ENCODE measurements at regions not wholly inside any gene's neighbourhood (a gene's known extent, or its start where the extent isn't known, plus 50 kb on each side); places are given as distances from the start of the nearest gene placed in this dataset.

DNA sequence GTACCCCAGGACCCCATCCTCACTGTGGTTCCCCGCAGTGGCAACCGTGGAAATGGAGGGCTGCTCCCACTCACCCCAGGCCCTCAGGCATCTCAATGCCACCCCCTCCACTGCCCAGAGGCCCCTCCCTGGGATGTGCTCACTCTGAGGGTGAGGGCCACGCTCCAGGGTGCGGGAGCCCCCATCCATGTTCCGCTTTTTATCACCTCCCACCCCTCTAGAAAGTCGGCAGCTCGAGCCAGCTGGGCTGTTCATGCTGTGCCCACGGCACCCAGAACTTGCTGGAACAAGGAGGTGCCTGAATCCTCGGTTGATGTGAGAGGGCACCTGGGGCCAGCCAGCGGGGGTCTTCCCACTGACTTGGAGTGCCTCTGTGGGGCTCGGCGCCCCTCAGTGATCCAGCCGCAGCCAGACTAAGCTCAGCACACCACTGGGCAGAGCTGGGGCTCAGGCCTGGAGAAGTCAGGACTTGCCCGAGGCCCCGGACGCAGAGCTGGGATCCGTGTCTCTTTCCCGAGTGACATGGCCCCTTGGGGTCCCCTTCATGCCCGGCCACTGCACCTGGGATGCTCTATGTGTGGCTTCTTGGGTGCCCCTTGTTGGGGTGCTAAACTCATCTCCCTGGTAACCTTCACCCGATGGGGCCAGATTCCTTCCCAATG is 143.1 kb upstream of the GSE1 start:
- Histone ChIP-seq H4K91ac (ENCODE audit: insufficient read length, low read depth, low read length) (no peak overlapping the region), H4K20me1 (ENCODE audit: control insufficient read depth, insufficient read depth, insufficient read length) (no peaks in the 10 kb centered on the region), H2BK5ac (ENCODE audit: insufficient read length, low read length) (no peak overlapping the region), H2BK120ac (ENCODE audit: low read depth, low read length, poor library complexity, severe bottlenecking) (no peak overlapping the region), H3K79me1 (ENCODE audit: insufficient read depth, low read depth, low read length, poor library complexity, severe bottlenecking) (no peaks in the 10 kb centered on the region), H3K27ac (ENCODE audit: insufficient read length, low read depth, low read length) (no peak overlapping the region), H3K14ac (ENCODE audit: insufficient read depth, low read length) (no peak overlapping the region; the same call in 1 of the 2 replicates), H2BK15ac (ENCODE audit: low read depth, low read length) (no peak overlapping the region), H3K4me2 (ENCODE audit: insufficient read depth, insufficient read length, low read length) (no peak overlapping the region), H3K9ac (ENCODE audit: extremely low read depth, insufficient read length, low read length) (no peak overlapping the region), H3K56ac (ENCODE audit: insufficient read length, low read depth, low read length) (no peak overlapping the region), H3K27me3 (ENCODE audit: insufficient read depth, low read length) (no peaks in the 10 kb centered on the region), H3K23me2 (ENCODE audit: insufficient read length, low read depth, low read length, poor library complexity, severe bottlenecking) (no peaks in the 10 kb centered on the region), H3K18ac (ENCODE audit: insufficient read length, low read depth, low read length) (no peak overlapping the region), H3T11ph (ENCODE audit: low read length) (no peak overlapping the region), H2AFZ (ENCODE audit: low read length) (no peak overlapping the region), H3K4ac (ENCODE audit: low read depth, low read length) (no peak overlapping the region), H3K4me1 (ENCODE audit: insufficient read depth, low read length) (no peaks in the 10 kb centered on the region; the same call in 1 of the 2 replicates), H3K23ac (ENCODE audit: insufficient read length, low read depth, low read length) (no peak overlapping the region), H3K9me3 (ENCODE audit: control insufficient read depth, low read depth, low read length) (no peaks in the 10 kb centered on the region), H4K5ac (ENCODE audit: insufficient read length, low read depth, low read length) (no peak overlapping the region), H3K79me2 (ENCODE audit: insufficient read depth, low read length) (no peaks in the 10 kb centered on the region), H2BK12ac (ENCODE audit: insufficient read length, low read depth, low read length) (no peak overlapping the region), H4K8ac (replicated peaks; ENCODE audit: insufficient read length, low read depth, low read length) (no peak overlapping the region), H2BK20ac (ENCODE audit: low read depth, low read length, poor library complexity, severe bottlenecking) (no peak overlapping the region), H2AK5ac (ENCODE audit: insufficient read length, low read length) (no peak overlapping the region)
- peaks cover 19 to 29% of the 10 kb centered on the region in 2 experiments for H3K4me1 Mint-ChIP-seq
- no CpG with 5 or more reads among the region's 20 CpGs for WGBS (ENCODE audit: extremely low coverage, insufficient read length, low lambda C conversion rate)
- H3K9me3 Mint-ChIP-seq, result no peaks in the 10 kb centered on the region
- peaks cover 27% of the 10 kb centered on the region for H3K27me3 Mint-ChIP-seq (ENCODE audit: low read depth)
- no peak for DNase-seq
- no peak overlapping the region for H3K4me3 Mint-ChIP-seq
- TF ChIP-seq, protein P1, sequence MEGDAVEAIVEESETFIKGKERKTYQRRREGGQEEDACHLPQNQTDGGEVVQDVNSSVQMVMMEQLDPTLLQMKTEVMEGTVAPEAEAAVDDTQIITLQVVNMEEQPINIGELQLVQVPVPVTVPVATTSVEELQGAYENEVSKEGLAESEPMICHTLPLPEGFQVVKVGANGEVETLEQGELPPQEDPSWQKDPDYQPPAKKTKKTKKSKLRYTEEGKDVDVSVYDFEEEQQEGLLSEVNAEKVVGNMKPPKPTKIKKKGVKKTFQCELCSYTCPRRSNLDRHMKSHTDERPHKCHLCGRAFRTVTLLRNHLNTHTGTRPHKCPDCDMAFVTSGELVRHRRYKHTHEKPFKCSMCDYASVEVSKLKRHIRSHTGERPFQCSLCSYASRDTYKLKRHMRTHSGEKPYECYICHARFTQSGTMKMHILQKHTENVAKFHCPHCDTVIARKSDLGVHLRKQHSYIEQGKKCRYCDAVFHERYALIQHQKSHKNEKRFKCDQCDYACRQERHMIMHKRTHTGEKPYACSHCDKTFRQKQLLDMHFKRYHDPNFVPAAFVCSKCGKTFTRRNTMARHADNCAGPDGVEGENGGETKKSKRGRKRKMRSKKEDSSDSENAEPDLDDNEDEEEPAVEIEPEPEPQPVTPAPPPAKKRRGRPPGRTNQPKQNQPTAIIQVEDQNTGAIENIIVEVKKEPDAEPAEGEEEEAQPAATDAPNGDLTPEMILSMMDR (conservative IDR thresholded peaks at IDR 0.05), result no peak
- H3K36me3 Mint-ChIP-seq (ENCODE audit: insufficient read depth in 1 of 3, low read depth in 3 of 3), result no peaks in the 10 kb centered on the region; a peak in 1 of 7 replicates
- no peak overlapping the region; a peak in 1 of 7 replicates for H3K27ac Mint-ChIP-seq

All from H9 (cell line).